Activated CD8-positive, alpha-beta T cell treated with anti-CD3 and anti-CD28 coated beads, Interleukin-2, amount 10 ng/mL, durations not matched to agents 7 days and 5 days (primary cell): ENCODE measurements at regions not wholly inside any gene's neighbourhood (a gene's known extent, or its start where the extent isn't known, plus 50 kb on each side); places are given as distances from the start of the nearest gene placed in this dataset.

Experiments
- ATAC-seq: fragments of 150-1000 bp; cut with Tn5 transposase; one replicate; pipeline ENCODE4 v1.10.0; 2021; ENCODE audit warnings: moderate library complexity
- CTCF ChIA-PET: fragments of 350-600 bp; sonication (Branson Sonifier 250); formaldehyde crosslinking; loops from one replicate; lab custom pipeline; 2021; ENCODE audit warnings: antibody characterized with exemption; lab: Charles Lee
- POLR2A ChIA-PET: fragments of 350-600 bp; sonication (Branson Sonifier 250); formaldehyde crosslinking; loops from one replicate; lab custom pipeline; 2021; ENCODE audit warnings: antibody characterized with exemption; lab: Charles Lee
- DNase-seq: peaks from one replicate; pipeline ENCODE4 v3.0.0-alpha.2; 2020
- H3K27ac Mint-ChIP-seq: one replicate; pipeline ENCODE4 v1.8.0; 2021; ENCODE audit warnings: mild to moderate bottlenecking, mixed read lengths
- H3K27me3 Mint-ChIP-seq: one replicate; pipeline ENCODE4 v1.8.0; 2021; ENCODE audit warnings: low read depth, mixed read lengths
- H3K36me3 Mint-ChIP-seq: one replicate; pipeline ENCODE4 v1.8.0; 2021; ENCODE audit warnings: low read depth, mixed read lengths
- H3K4me1 Mint-ChIP-seq: one replicate; pipeline ENCODE4 v1.8.0; 2021; ENCODE audit warnings: low read depth, mixed read lengths
- H3K4me3 Mint-ChIP-seq: one replicate; pipeline ENCODE4 v1.8.0; 2021; ENCODE audit warnings: mild to moderate bottlenecking, mixed read lengths
- H3K9me3 Mint-ChIP-seq: one replicate; pipeline ENCODE4 v1.8.0; 2022; ENCODE audit warnings: mixed read lengths; ENCODE audit not compliant: insufficient read depth

- ChIA-PET POLR2A (no interaction called here), CTCF (no interaction called here)
- Mint-ChIP-seq H3K9me3 (no peaks in the 10 kb centered on the region), H3K27me3 (no peaks in the 10 kb centered on the region), H3K27ac (no peak overlapping the region), H3K36me3 (no peaks in the 10 kb centered on the region), H3K4me1 (no peaks in the 10 kb centered on the region), H3K4me3 (no peak overlapping the region)
- ATAC-seq: no peak
- DNase-seq: no peak
Observed at GRCh38 chr22:49466878-49467595, 360.6 kb downstream of the BRD1 start.

GRCh38 chr22:49464037-49464436, 363.6 kb downstream of the BRD1 start:
- POLR2A ChIA-PET: no interaction called here
- H3K27me3 Mint-ChIP-seq: no peaks in the 10 kb centered on the region
- DNase-seq: no peak
- no peak for ATAC-seq
- no peaks in the 10 kb centered on the region for H3K9me3 Mint-ChIP-seq
- H3K27ac Mint-ChIP-seq: no peak overlapping the region
- no peaks in the 10 kb centered on the region for H3K36me3 Mint-ChIP-seq
- no peaks in the 10 kb centered on the region for H3K4me1 Mint-ChIP-seq
- H3K4me3 Mint-ChIP-seq: no peak overlapping the region
- CTCF ChIA-PET: no interaction called here

- Mint-ChIP-seq H3K27ac (no peak overlapping the region), H3K27me3 (no peaks in the 10 kb centered on the region), H3K4me1 (no peaks in the 10 kb centered on the region), H3K4me3 (no peak overlapping the region), H3K9me3 (no peaks in the 10 kb centered on the region), H3K36me3 (no peaks in the 10 kb centered on the region)
- POLR2A ChIA-PET: no interaction called here
- DNase-seq (peak; percentile 31), ATAC-seq (no peak)
- CTCF ChIA-PET: interaction anchor here (1.2 kb wide), 1 partner anchor 19 kb away, joined by 3 read pairs; no protein-coding TSS in a partner anchor
Observed at GRCh38 chr22:49462795-49463194, 364.9 kb downstream of the BRD1 start.

- no peaks in the 10 kb centered on the region for H3K36me3 Mint-ChIP-seq
- no peaks in the 10 kb centered on the region for H3K27me3 Mint-ChIP-seq
- POLR2A ChIA-PET: no interaction called here
- CTCF ChIA-PET: interaction anchor here (1.2 kb wide), 1 partner anchor 19 kb away, joined by 3 read pairs; no protein-coding TSS in a partner anchor
- H3K4me3 Mint-ChIP-seq: no peak overlapping the region
- no peaks in the 10 kb centered on the region for H3K9me3 Mint-ChIP-seq
- no peaks in the 10 kb centered on the region for H3K4me1 Mint-ChIP-seq
- no peak overlapping the region for H3K27ac Mint-ChIP-seq
- DNase-seq: no peak
- ATAC-seq: no peak
Observed at GRCh38 chr22:49462291-49462690, 365.4 kb downstream of the BRD1 start.

- DNase-seq (no peak), ATAC-seq (no peak)
- Mint-ChIP-seq H3K27me3 (no peaks in the 10 kb centered on the region), H3K27ac (no peak overlapping the region), H3K36me3 (no peaks in the 10 kb centered on the region), H3K4me1 (no peaks in the 10 kb centered on the region), H3K9me3 (no peaks in the 10 kb centered on the region), H3K4me3 (no peak overlapping the region)
- ChIA-PET CTCF (interaction anchor here (1.2 kb wide), 1 partner anchor 20 kb away, joined by 3 read pairs; no protein-coding TSS in a partner anchor), POLR2A (no interaction called here)
Observed at GRCh38 chr22:49461674-49462073, 366.0 kb downstream of the BRD1 start.

- ChIA-PET POLR2A (no interaction called here), CTCF (no interaction called here)
- no peak for DNase-seq
- H3K27ac Mint-ChIP-seq: no peak overlapping the region
- ATAC-seq: no peak
- no peaks in the 10 kb centered on the region for H3K27me3 Mint-ChIP-seq
- H3K4me3 Mint-ChIP-seq: no peak overlapping the region
- no peaks in the 10 kb centered on the region for H3K36me3 Mint-ChIP-seq
- H3K9me3 Mint-ChIP-seq: no peaks in the 10 kb centered on the region
- H3K4me1 Mint-ChIP-seq: no peaks in the 10 kb centered on the region
Observed at GRCh38 chr22:49460592-49461281, 366.9 kb downstream of the BRD1 start.

- no peaks in the 10 kb centered on the region for H3K36me3 Mint-ChIP-seq
- no peaks in the 10 kb centered on the region for H3K9me3 Mint-ChIP-seq
- CTCF ChIA-PET: no interaction called here
- no peak overlapping the region for H3K27ac Mint-ChIP-seq
- no peaks in the 10 kb centered on the region for H3K4me1 Mint-ChIP-seq
- ATAC-seq (no peak), DNase-seq (no peak)
- H3K27me3 Mint-ChIP-seq: no peaks in the 10 kb centered on the region
- no peak overlapping the region for H3K4me3 Mint-ChIP-seq
- POLR2A ChIA-PET: no interaction called here
Observed at GRCh38 chr22:49460091-49460490, 367.6 kb downstream of the BRD1 start.

- ATAC-seq (no peak), DNase-seq (no peak)
- no peaks in the 10 kb centered on the region for H3K36me3 Mint-ChIP-seq
- ChIA-PET POLR2A (no interaction called here), CTCF (no interaction called here)
- H3K4me1 Mint-ChIP-seq: no peaks in the 10 kb centered on the region
- H3K27me3 Mint-ChIP-seq: no peaks in the 10 kb centered on the region
- no peak overlapping the region for H3K27ac Mint-ChIP-seq
- no peak overlapping the region for H3K4me3 Mint-ChIP-seq
- no peaks in the 10 kb centered on the region for H3K9me3 Mint-ChIP-seq
Observed at GRCh38 chr22:49458708-49459099, 369.0 kb downstream of the BRD1 start.

- no peak for ATAC-seq
- POLR2A ChIA-PET: no interaction called here
- no peaks in the 10 kb centered on the region for H3K36me3 Mint-ChIP-seq
- H3K4me3 Mint-ChIP-seq: no peak overlapping the region
- no peaks in the 10 kb centered on the region for H3K9me3 Mint-ChIP-seq
- CTCF ChIA-PET: no interaction called here
- no peaks in the 10 kb centered on the region for H3K27me3 Mint-ChIP-seq
- H3K27ac Mint-ChIP-seq: no peak overlapping the region
- no peaks in the 10 kb centered on the region for H3K4me1 Mint-ChIP-seq
- DNase-seq: no peak
Observed at GRCh38 chr22:49457946-49458707, 369.5 kb downstream of the BRD1 start.

- H3K4me3 Mint-ChIP-seq: no peak overlapping the region
- ChIA-PET CTCF (no interaction called here), POLR2A (no interaction called here)
- H3K9me3 Mint-ChIP-seq: no peaks in the 10 kb centered on the region
- H3K4me1 Mint-ChIP-seq: no peaks in the 10 kb centered on the region
- H3K27ac Mint-ChIP-seq: no peak overlapping the region
- no peaks in the 10 kb centered on the region for H3K27me3 Mint-ChIP-seq
- H3K36me3 Mint-ChIP-seq: no peaks in the 10 kb centered on the region
- ATAC-seq: no peak
- DNase-seq: no peak
Observed at GRCh38 chr22:49457146-49457545, 370.5 kb downstream of the BRD1 start.

GRCh38 chr22:49455595-49455994, 372.1 kb downstream of the BRD1 start:
- ChIA-PET POLR2A (no interaction called here), CTCF (no interaction called here)
- DNase-seq (no peak), ATAC-seq (no peak)
- no peak overlapping the region for H3K27ac Mint-ChIP-seq
- H3K36me3 Mint-ChIP-seq: no peaks in the 10 kb centered on the region
- H3K9me3 Mint-ChIP-seq: no peaks in the 10 kb centered on the region
- peaks cover 7% of the 10 kb centered on the region for H3K27me3 Mint-ChIP-seq
- no peaks in the 10 kb centered on the region for H3K4me1 Mint-ChIP-seq
- H3K4me3 Mint-ChIP-seq: no peak overlapping the region

- no peaks in the 10 kb centered on the region for H3K36me3 Mint-ChIP-seq
- H3K27ac Mint-ChIP-seq: no peak overlapping the region
- H3K27me3 Mint-ChIP-seq: peaks cover 15% of the 10 kb centered on the region
- H3K4me3 Mint-ChIP-seq: no peak overlapping the region
- ChIA-PET POLR2A (no interaction called here), CTCF (no interaction called here)
- no peaks in the 10 kb centered on the region for H3K9me3 Mint-ChIP-seq
- ATAC-seq (no peak), DNase-seq (no peak)
- no peaks in the 10 kb centered on the region for H3K4me1 Mint-ChIP-seq
Observed at GRCh38 chr22:49454726-49455125, 372.9 kb downstream of the BRD1 start.
